ENCODE measurements at regions not wholly inside any gene's neighbourhood (a gene's known extent, or its start where the extent isn't known, plus 50 kb on each side); places are given as distances from the start of the nearest gene placed in this dataset.
"Not testable (repeated sequence)": the region's sequence is repeated elsewhere in the genome, so short reads cannot be mapped to it uniquely, and the experiment has no call there.

- ATAC-seq (ENCODE audit: low FRiP score): no peak
- DNase-seq (ENCODE audit: low spot score): no peak
- TF ChIP-seq CTCF (IDR thresholded peaks at IDR 0.05): no peak
Observed at GRCh38 chr12:88866881-88867280, 286.6 kb upstream of the KITLG start.

- TF ChIP-seq CTCF (IDR thresholded peaks at IDR 0.05): no peak
- no peak for DNase-seq (ENCODE audit: low spot score)
- ATAC-seq (ENCODE audit: low FRiP score): no peak
Observed at GRCh38 chr12:88865537-88865936, 285.3 kb upstream of the KITLG start.

- no peak for TF ChIP-seq CTCF (IDR thresholded peaks at IDR 0.05)
- no peak for ATAC-seq (ENCODE audit: low FRiP score)
Observed at GRCh38 chr12:88860851-88861250, 280.6 kb upstream of the KITLG start.

GRCh38 chr12:88856201-88856600 is 275.9 kb upstream of the KITLG start:
- DNase-seq (ENCODE audit: low spot score): no peak
- ATAC-seq (ENCODE audit: low FRiP score): no peak
- TF ChIP-seq CTCF (IDR thresholded peaks at IDR 0.05): no peak

More at GRCh38 chr12:88860851-88861250, 280.6 kb upstream of the KITLG start:
- no peak for DNase-seq (ENCODE audit: low spot score)

GRCh38 chr12:88855301-88855700 is 275.0 kb upstream of the KITLG start:
- TF ChIP-seq CTCF (IDR thresholded peaks at IDR 0.05): no peak
- DNase-seq (ENCODE audit: low spot score): no peak
- no peak for ATAC-seq (ENCODE audit: low FRiP score)

- DNase-seq (ENCODE audit: low spot score): no peak
- no peak for ATAC-seq (ENCODE audit: low FRiP score)
- no peak for TF ChIP-seq CTCF (IDR thresholded peaks at IDR 0.05)
Observed at GRCh38 chr12:88854260-88854659, 274.0 kb upstream of the KITLG start.

- not testable (repeated sequence) for ATAC-seq (ENCODE audit: low FRiP score); DNase-seq (ENCODE audit: low spot score)
Observed at GRCh38 chr12:88847246-88847645, 267.0 kb upstream of the KITLG start.

GRCh38 chr12:88844426-88844825 is 264.2 kb upstream of the KITLG start:
- TF ChIP-seq CTCF (IDR thresholded peaks at IDR 0.05): no peak
- DNase-seq (ENCODE audit: low spot score): no peak
- no peak for ATAC-seq (ENCODE audit: low FRiP score)
